HEK293 (cell line): ENCODE measurements at regions not wholly inside any gene's neighbourhood (a gene's known extent, or its start where the extent isn't known, plus 50 kb on each side); places are given as distances from the start of the nearest gene placed in this dataset.

Experiments
- BCL11A ChIP-seq: fragments of 450-650 bp; formaldehyde crosslinking; IDR thresholded peaks from 2 replicates; pipeline ENCODE4 v1.5.1; 2016; ENCODE audit warnings: low read depth, missing biosample characterization, missing genetic modification characterization
- EGR2 ChIP-seq: fragments of 450-650 bp; formaldehyde crosslinking; IDR thresholded peaks from 2 replicates; pipeline ENCODE4 v1.5.1; 2016; ENCODE audit warnings: low read depth, missing biosample characterization, missing genetic modification characterization
- KLF16 ChIP-seq: fragments of 450-650 bp; formaldehyde crosslinking; IDR thresholded peaks from 2 replicates; pipeline ENCODE4 v1.5.1; 2017; ENCODE audit warnings: missing biosample characterization, missing genetic modification characterization
- YY1 ChIP-seq: fragments of 450-650 bp; formaldehyde crosslinking; IDR thresholded peaks from 2 replicates; pipeline ENCODE4 v1.5.1; 2018; ENCODE audit warnings: missing biosample characterization, missing genetic modification characterization
- ZBTB7A ChIP-seq: fragments of 450-650 bp; formaldehyde crosslinking; IDR thresholded peaks from 2 replicates; pipeline ENCODE4 v1.5.1; 2016; ENCODE audit warnings: low read depth, missing biosample characterization, missing genetic modification characterization
- ZNF335 ChIP-seq: fragments of 450-650 bp; formaldehyde crosslinking; conservative IDR thresholded peaks from 2 replicates; pipeline ENCODE4 v1.5.1; 2016; ENCODE audit warnings: missing biosample characterization, missing genetic modification characterization
- ZNF596 ChIP-seq: fragments of 450-650 bp; IDR thresholded peaks from 2 replicates; pipeline ENCODE4 v1.5.0; 2018; ENCODE audit warnings: missing biosample characterization, mild to moderate bottlenecking, missing genetic modification characterization, moderate library complexity
- TF ChIP-seq, protein P1 (sequence below): fragments of 450-650 bp; formaldehyde crosslinking; IDR thresholded peaks from 2 replicates; pipeline ENCODE4 v1.5.1; 2017; ENCODE audit warnings: missing biosample characterization, missing genetic modification characterization
- TF ChIP-seq, protein P2 (sequence below): fragments of 450-650 bp; formaldehyde crosslinking; IDR thresholded peaks from 2 replicates; pipeline ENCODE4 v1.5.1; 2016; ENCODE audit warnings: missing biosample characterization, missing genetic modification characterization
- TF ChIP-seq, protein P3 (sequence below): fragments of 450-650 bp; formaldehyde crosslinking; optimal IDR thresholded peaks from 2 replicates; pipeline ENCODE3; 2016; ENCODE audit warnings: missing biosample characterization, mild to moderate bottlenecking, missing genetic modification characterization
- TF ChIP-seq, protein P4 (sequence below): fragments of 450-650 bp; formaldehyde crosslinking; IDR thresholded peaks from 2 replicates; pipeline ENCODE4 v1.5.1; 2016; ENCODE audit warnings: missing biosample characterization, missing genetic modification characterization, borderline replicate concordance
- TF ChIP-seq, protein P5 (sequence below): fragments of 450-650 bp; formaldehyde crosslinking; IDR thresholded peaks from 2 replicates; pipeline ENCODE4 v1.5.1; 2016; ENCODE audit warnings: missing biosample characterization, missing genetic modification characterization
- TF ChIP-seq, protein P6 (sequence below): fragments of 450-650 bp; formaldehyde crosslinking; IDR thresholded peaks from 2 replicates; pipeline ENCODE4 v1.5.1; 2016; ENCODE audit warnings: missing biosample characterization, missing genetic modification characterization, low read depth
- TF ChIP-seq, protein P7 (sequence below): fragments of 450-650 bp; formaldehyde crosslinking; IDR thresholded peaks from 2 replicates; pipeline ENCODE4 v1.5.1; 2016; ENCODE audit warnings: missing biosample characterization, missing genetic modification characterization

DNA sequence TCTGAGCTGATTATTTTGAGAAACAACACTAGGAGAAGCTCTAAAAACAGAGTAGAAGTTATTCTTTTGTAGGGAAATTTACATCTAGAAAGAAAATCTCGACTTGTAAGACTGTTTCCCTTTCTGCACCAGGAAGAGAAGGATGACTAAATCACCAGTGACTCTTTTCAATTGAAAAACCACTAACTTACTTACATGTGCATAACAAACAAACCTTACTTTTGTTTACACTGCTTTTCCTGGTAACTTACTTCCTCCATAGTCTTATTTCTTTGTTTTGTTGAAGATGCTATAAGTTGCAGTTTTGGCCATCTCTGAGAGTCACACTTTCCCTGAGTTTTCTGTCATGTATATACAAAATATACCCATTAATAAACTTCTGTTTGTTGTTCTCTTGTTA is 293.6 kb upstream of the FAT4 start:
- TF ChIP-seq, protein P1, sequence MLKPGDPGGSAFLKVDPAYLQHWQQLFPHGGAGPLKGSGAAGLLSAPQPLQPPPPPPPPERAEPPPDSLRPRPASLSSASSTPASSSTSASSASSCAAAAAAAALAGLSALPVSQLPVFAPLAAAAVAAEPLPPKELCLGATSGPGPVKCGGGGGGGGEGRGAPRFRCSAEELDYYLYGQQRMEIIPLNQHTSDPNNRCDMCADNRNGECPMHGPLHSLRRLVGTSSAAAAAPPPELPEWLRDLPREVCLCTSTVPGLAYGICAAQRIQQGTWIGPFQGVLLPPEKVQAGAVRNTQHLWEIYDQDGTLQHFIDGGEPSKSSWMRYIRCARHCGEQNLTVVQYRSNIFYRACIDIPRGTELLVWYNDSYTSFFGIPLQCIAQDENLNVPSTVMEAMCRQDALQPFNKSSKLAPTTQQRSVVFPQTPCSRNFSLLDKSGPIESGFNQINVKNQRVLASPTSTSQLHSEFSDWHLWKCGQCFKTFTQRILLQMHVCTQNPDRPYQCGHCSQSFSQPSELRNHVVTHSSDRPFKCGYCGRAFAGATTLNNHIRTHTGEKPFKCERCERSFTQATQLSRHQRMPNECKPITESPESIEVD (tag by site-specific recombination), result no peak
- no peak for TF ChIP-seq EGR2 (tag by site-specific recombination)
- TF ChIP-seq BCL11A (tag by site-specific recombination), result no peak
- TF ChIP-seq, protein P2, sequence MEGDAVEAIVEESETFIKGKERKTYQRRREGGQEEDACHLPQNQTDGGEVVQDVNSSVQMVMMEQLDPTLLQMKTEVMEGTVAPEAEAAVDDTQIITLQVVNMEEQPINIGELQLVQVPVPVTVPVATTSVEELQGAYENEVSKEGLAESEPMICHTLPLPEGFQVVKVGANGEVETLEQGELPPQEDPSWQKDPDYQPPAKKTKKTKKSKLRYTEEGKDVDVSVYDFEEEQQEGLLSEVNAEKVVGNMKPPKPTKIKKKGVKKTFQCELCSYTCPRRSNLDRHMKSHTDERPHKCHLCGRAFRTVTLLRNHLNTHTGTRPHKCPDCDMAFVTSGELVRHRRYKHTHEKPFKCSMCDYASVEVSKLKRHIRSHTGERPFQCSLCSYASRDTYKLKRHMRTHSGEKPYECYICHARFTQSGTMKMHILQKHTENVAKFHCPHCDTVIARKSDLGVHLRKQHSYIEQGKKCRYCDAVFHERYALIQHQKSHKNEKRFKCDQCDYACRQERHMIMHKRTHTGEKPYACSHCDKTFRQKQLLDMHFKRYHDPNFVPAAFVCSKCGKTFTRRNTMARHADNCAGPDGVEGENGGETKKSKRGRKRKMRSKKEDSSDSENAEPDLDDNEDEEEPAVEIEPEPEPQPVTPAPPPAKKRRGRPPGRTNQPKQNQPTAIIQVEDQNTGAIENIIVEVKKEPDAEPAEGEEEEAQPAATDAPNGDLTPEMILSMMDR, result no peak
- no peak for TF ChIP-seq KLF16 (tag by site-specific recombination)
- no peak for TF ChIP-seq ZBTB7A
- no peak for TF ChIP-seq ZNF335
- TF ChIP-seq, protein P3, sequence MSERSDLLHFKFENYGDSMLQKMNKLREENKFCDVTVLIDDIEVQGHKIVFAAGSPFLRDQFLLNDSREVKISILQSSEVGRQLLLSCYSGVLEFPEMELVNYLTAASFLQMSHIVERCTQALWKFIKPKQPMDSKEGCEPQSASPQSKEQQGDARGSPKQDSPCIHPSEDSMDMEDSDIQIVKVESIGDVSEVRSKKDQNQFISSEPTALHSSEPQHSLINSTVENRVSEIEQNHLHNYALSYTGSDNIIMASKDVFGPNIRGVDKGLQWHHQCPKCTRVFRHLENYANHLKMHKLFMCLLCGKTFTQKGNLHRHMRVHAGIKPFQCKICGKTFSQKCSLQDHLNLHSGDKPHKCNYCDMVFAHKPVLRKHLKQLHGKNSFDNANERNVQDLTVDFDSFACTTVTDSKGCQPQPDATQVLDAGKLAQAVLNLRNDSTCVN, result no peak
- TF ChIP-seq ZNF596 (tag by site-specific recombination), result no peak
- TF ChIP-seq, protein P4, sequence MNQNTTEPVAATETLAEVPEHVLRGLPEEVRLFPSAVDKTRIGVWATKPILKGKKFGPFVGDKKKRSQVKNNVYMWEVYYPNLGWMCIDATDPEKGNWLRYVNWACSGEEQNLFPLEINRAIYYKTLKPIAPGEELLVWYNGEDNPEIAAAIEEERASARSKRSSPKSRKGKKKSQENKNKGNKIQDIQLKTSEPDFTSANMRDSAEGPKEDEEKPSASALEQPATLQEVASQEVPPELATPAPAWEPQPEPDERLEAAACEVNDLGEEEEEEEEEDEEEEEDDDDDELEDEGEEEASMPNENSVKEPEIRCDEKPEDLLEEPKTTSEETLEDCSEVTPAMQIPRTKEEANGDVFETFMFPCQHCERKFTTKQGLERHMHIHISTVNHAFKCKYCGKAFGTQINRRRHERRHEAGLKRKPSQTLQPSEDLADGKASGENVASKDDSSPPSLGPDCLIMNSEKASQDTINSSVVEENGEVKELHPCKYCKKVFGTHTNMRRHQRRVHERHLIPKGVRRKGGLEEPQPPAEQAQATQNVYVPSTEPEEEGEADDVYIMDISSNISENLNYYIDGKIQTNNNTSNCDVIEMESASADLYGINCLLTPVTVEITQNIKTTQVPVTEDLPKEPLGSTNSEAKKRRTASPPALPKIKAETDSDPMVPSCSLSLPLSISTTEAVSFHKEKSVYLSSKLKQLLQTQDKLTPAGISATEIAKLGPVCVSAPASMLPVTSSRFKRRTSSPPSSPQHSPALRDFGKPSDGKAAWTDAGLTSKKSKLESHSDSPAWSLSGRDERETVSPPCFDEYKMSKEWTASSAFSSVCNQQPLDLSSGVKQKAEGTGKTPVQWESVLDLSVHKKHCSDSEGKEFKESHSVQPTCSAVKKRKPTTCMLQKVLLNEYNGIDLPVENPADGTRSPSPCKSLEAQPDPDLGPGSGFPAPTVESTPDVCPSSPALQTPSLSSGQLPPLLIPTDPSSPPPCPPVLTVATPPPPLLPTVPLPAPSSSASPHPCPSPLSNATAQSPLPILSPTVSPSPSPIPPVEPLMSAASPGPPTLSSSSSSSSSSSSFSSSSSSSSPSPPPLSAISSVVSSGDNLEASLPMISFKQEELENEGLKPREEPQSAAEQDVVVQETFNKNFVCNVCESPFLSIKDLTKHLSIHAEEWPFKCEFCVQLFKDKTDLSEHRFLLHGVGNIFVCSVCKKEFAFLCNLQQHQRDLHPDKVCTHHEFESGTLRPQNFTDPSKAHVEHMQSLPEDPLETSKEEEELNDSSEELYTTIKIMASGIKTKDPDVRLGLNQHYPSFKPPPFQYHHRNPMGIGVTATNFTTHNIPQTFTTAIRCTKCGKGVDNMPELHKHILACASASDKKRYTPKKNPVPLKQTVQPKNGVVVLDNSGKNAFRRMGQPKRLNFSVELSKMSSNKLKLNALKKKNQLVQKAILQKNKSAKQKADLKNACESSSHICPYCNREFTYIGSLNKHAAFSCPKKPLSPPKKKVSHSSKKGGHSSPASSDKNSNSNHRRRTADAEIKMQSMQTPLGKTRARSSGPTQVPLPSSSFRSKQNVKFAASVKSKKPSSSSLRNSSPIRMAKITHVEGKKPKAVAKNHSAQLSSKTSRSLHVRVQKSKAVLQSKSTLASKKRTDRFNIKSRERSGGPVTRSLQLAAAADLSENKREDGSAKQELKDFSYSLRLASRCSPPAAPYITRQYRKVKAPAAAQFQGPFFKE (tag by site-specific recombination), result no peak
- TF ChIP-seq, protein P5, sequence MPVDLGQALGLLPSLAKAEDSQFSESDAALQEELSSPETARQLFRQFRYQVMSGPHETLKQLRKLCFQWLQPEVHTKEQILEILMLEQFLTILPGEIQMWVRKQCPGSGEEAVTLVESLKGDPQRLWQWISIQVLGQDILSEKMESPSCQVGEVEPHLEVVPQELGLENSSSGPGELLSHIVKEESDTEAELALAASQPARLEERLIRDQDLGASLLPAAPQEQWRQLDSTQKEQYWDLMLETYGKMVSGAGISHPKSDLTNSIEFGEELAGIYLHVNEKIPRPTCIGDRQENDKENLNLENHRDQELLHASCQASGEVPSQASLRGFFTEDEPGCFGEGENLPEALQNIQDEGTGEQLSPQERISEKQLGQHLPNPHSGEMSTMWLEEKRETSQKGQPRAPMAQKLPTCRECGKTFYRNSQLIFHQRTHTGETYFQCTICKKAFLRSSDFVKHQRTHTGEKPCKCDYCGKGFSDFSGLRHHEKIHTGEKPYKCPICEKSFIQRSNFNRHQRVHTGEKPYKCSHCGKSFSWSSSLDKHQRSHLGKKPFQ (tag by site-specific recombination), result no peak
- TF ChIP-seq, protein P6, sequence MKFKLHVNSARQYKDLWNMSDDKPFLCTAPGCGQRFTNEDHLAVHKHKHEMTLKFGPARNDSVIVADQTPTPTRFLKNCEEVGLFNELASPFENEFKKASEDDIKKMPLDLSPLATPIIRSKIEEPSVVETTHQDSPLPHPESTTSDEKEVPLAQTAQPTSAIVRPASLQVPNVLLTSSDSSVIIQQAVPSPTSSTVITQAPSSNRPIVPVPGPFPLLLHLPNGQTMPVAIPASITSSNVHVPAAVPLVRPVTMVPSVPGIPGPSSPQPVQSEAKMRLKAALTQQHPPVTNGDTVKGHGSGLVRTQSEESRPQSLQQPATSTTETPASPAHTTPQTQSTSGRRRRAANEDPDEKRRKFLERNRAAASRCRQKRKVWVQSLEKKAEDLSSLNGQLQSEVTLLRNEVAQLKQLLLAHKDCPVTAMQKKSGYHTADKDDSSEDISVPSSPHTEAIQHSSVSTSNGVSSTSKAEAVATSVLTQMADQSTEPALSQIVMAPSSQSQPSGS (tag by site-specific recombination), result no peak
- no peak for TF ChIP-seq YY1 (tag by site-specific recombination)
- TF ChIP-seq, protein P7, sequence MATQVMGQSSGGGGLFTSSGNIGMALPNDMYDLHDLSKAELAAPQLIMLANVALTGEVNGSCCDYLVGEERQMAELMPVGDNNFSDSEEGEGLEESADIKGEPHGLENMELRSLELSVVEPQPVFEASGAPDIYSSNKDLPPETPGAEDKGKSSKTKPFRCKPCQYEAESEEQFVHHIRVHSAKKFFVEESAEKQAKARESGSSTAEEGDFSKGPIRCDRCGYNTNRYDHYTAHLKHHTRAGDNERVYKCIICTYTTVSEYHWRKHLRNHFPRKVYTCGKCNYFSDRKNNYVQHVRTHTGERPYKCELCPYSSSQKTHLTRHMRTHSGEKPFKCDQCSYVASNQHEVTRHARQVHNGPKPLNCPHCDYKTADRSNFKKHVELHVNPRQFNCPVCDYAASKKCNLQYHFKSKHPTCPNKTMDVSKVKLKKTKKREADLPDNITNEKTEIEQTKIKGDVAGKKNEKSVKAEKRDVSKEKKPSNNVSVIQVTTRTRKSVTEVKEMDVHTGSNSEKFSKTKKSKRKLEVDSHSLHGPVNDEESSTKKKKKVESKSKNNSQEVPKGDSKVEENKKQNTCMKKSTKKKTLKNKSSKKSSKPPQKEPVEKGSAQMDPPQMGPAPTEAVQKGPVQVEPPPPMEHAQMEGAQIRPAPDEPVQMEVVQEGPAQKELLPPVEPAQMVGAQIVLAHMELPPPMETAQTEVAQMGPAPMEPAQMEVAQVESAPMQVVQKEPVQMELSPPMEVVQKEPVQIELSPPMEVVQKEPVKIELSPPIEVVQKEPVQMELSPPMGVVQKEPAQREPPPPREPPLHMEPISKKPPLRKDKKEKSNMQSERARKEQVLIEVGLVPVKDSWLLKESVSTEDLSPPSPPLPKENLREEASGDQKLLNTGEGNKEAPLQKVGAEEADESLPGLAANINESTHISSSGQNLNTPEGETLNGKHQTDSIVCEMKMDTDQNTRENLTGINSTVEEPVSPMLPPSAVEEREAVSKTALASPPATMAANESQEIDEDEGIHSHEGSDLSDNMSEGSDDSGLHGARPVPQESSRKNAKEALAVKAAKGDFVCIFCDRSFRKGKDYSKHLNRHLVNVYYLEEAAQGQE (tag by site-specific recombination), result no peak
